ENCODE measurements at regions not wholly inside any gene's neighbourhood (a gene's known extent, or its start where the extent isn't known, plus 50 kb on each side); places are given as distances from the start of the nearest gene placed in this dataset.

GRCh38 chr5:89981878-89982773 is 427.4 kb downstream of the CETN3 start:
- DNase-seq, result no peak

GRCh38 chr5:89981021-89981420 is 428.5 kb downstream of the CETN3 start:
- no peak for DNase-seq

- DNase-seq, result no peak
These were observed 436.0 kb downstream of the CETN3 start for GRCh38 chr5:89973516-89973915.

GRCh38 chr5:89972901-89973300 is 436.7 kb downstream of the CETN3 start:
- no peak for DNase-seq

- no peak for DNase-seq
These were observed 440.6 kb downstream of the CETN3 start for GRCh38 chr5:89968958-89969381.

- no peak for DNase-seq
These were observed 441.6 kb downstream of the CETN3 start for GRCh38 chr5:89967771-89968444.

GRCh38 chr5:89956838-89957237 is 452.7 kb downstream of the CETN3 start:
- no peak for DNase-seq

GRCh38 chr5:89954916-89955315 is 454.6 kb downstream of the CETN3 start:
- DNase-seq, result no peak

- no peak for DNase-seq
These were observed 457.7 kb downstream of the CETN3 start for GRCh38 chr5:89951876-89952275.

GRCh38 chr5:89950234-89950633 is 459.3 kb downstream of the CETN3 start:
- DNase-seq, result no peak

GRCh38 chr5:89948977-89949376 is 460.6 kb downstream of the CETN3 start:
- DNase-seq, result no peak

GRCh38 chr5:89946916-89947315 is 462.6 kb downstream of the CETN3 start:
- DNase-seq, result no peak

- no peak for DNase-seq
These were observed 463.0 kb downstream of the CETN3 start for GRCh38 chr5:89946508-89946907.

- DNase-seq, result no peak
These were observed 467.4 kb downstream of the CETN3 start for GRCh38 chr5:89942171-89942570.

GRCh38 chr5:89936576-89936975 is 473.0 kb downstream of the CETN3 start:
- DNase-seq, result no peak

GRCh38 chr5:89934069-89934468 is 475.5 kb downstream of the CETN3 start:
- no peak for DNase-seq

- DNase-seq, result no peak
These were observed 476.8 kb downstream of the CETN3 start for GRCh38 chr5:89932771-89933181.

- DNase-seq, result no peak
These were observed 478.8 kb downstream of the CETN3 start for GRCh38 chr5:89930591-89931392.

GRCh38 chr5:89929834-89930233 is 479.7 kb downstream of the CETN3 start:
- DNase-seq, result no peak

GRCh38 chr5:89929173-89929572 is 480.4 kb downstream of the CETN3 start:
- DNase-seq, result no peak

- no peak for DNase-seq
These were observed 487.4 kb downstream of the CETN3 start for GRCh38 chr5:89922161-89922560.

GRCh38 chr5:89917112-89917511 is 492.4 kb downstream of the CETN3 start:
- no peak for DNase-seq

- no peak for DNase-seq
These were observed 493.4 kb downstream of the CETN3 start for GRCh38 chr5:89916131-89916530.

Data from COR-L47 (cell line).